Osteocyte (in vitro differentiated cells): ENCODE measurements at regions not wholly inside any gene's neighbourhood (a gene's known extent, or its start where the extent isn't known, plus 50 kb on each side); places are given as distances from the start of the nearest gene placed in this dataset.

Experiments used
- DNase-seq: peaks from one replicate; pipeline ENCODE4 v3.0.0; 2021; ENCODE audit warnings: mixed read lengths; ENCODE audit not compliant: unreplicated experiment; ENCODE audit errors: extremely low spot score
- H3K27ac Mint-ChIP-seq: one replicate; pipeline ENCODE4 v1.8.0; 2021; ENCODE audit warnings: mild to moderate bottlenecking, mixed read lengths; ENCODE audit not compliant: unreplicated experiment
- H3K27me3 Mint-ChIP-seq: one replicate; pipeline ENCODE4 v1.8.0; 2021; ENCODE audit warnings: mixed read lengths; ENCODE audit not compliant: unreplicated experiment
- H3K36me3 Mint-ChIP-seq: one replicate; pipeline ENCODE4 v1.8.0; 2021; ENCODE audit warnings: mixed read lengths; ENCODE audit not compliant: unreplicated experiment
- H3K4me1 Mint-ChIP-seq: one replicate; pipeline ENCODE4 v1.8.0; 2021; ENCODE audit warnings: mixed read lengths; ENCODE audit not compliant: unreplicated experiment
- H3K4me3 Mint-ChIP-seq: one replicate; pipeline ENCODE4 v1.8.0; 2021; ENCODE audit warnings: mild to moderate bottlenecking, moderate library complexity, mixed read lengths; ENCODE audit not compliant: unreplicated experiment
- H3K9me3 Mint-ChIP-seq: one replicate; pipeline ENCODE4 v1.8.0; 2021; ENCODE audit warnings: mixed read lengths; ENCODE audit not compliant: unreplicated experiment
- CTCF ChIP-seq: fragments of 200-600 bp; sonication (generic); IDR thresholded peaks from 2 replicates; pipeline ENCODE4 v1.5.0; 2021; ENCODE audit warnings: antibody characterized with exemption, mild to moderate bottlenecking, moderate library complexity

- no peaks in the 10 kb centered on the region for H3K36me3 Mint-ChIP-seq
- no peak overlapping the region for H3K4me3 Mint-ChIP-seq
- no peak overlapping the region for H3K27ac Mint-ChIP-seq
- H3K27me3 Mint-ChIP-seq, result no peaks in the 10 kb centered on the region
- H3K9me3 Mint-ChIP-seq, result peaks cover 4% of the 10 kb centered on the region
- no peak for DNase-seq
- H3K4me1 Mint-ChIP-seq, result peaks cover 22% of the 10 kb centered on the region
- TF ChIP-seq CTCF, result no peak
Observed at GRCh38 chr3:101156787-101157345, 163.5 kb downstream of the IMPG2 start.

GRCh38 chr3:101155825-101156224, 162.6 kb upstream of the ABI3BP start:
- Mint-ChIP-seq H3K9me3 (peaks cover 4% of the 10 kb centered on the region), H3K36me3 (no peaks in the 10 kb centered on the region), H3K4me1 (peaks cover 22% of the 10 kb centered on the region), H3K27me3 (no peaks in the 10 kb centered on the region), H3K4me3 (no peak overlapping the region), H3K27ac (no peak overlapping the region)
- TF ChIP-seq CTCF, result no peak
- no peak for DNase-seq

GRCh38 chr3:101154401-101154800, 161.2 kb upstream of the ABI3BP start:
- peaks cover 8% of the 10 kb centered on the region for H3K4me1 Mint-ChIP-seq
- TF ChIP-seq CTCF, result no peak
- no peak overlapping the region for H3K27ac Mint-ChIP-seq
- no peak for DNase-seq
- H3K9me3 Mint-ChIP-seq, result peaks cover 4% of the 10 kb centered on the region
- H3K4me3 Mint-ChIP-seq, result no peak overlapping the region
- no peaks in the 10 kb centered on the region for H3K27me3 Mint-ChIP-seq
- no peaks in the 10 kb centered on the region for H3K36me3 Mint-ChIP-seq

- no peak overlapping the region for H3K27ac Mint-ChIP-seq
- no peak for TF ChIP-seq CTCF
- no peaks in the 10 kb centered on the region for H3K27me3 Mint-ChIP-seq
- H3K36me3 Mint-ChIP-seq, result no peaks in the 10 kb centered on the region
- H3K4me3 Mint-ChIP-seq, result no peak overlapping the region
- DNase-seq, result no peak
- H3K9me3 Mint-ChIP-seq, result peaks cover 4% of the 10 kb centered on the region
- peaks cover 3% of the 10 kb centered on the region for H3K4me1 Mint-ChIP-seq
Observed at GRCh38 chr3:101151286-101151913, 158.2 kb upstream of the ABI3BP start.

GRCh38 chr3:101150504-101150903, 157.3 kb upstream of the ABI3BP start:
- no peak for TF ChIP-seq CTCF
- peaks cover 3% of the 10 kb centered on the region for H3K4me1 Mint-ChIP-seq
- no peaks in the 10 kb centered on the region for H3K27me3 Mint-ChIP-seq
- peaks cover 4% of the 10 kb centered on the region for H3K9me3 Mint-ChIP-seq
- no peak for DNase-seq
- H3K4me3 Mint-ChIP-seq, result no peak overlapping the region
- H3K27ac Mint-ChIP-seq, result no peak overlapping the region
- no peaks in the 10 kb centered on the region for H3K36me3 Mint-ChIP-seq
